C4-2B (cell line): ENCODE measurements at regions not wholly inside any gene's neighbourhood (a gene's known extent, or its start where the extent isn't known, plus 50 kb on each side); places are given as distances from the start of the nearest gene placed in this dataset.

Experiments
- ZFX ChIP-seq: fragments of 450-650 bp; IDR thresholded peaks from 2 replicates; pipeline ENCODE4 v1.6.1; 2017
- TF ChIP-seq, protein P1 (sequence below): fragments of 450-650 bp; conservative IDR thresholded peaks from 2 replicates; pipeline ENCODE4 v1.5.1; 2017; ENCODE audit warnings: mild to moderate bottlenecking

DNA sequence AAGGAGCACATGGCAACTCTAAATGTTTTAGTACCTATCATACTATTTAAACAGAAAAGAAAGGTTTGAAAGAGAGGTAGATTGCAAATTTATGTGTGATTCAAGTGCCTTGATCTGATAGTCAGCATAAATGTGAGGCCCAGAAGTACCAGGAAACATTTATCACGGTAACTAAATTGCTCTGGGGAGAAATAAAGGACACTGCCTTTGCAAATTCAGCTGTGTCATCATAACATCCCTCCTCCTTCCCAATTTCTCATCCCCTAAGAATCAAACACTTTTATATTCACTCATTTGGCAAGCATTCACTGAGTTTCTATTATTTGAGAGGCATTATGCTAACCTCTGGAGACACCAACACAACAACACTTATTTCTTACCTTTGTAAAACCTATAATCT is 563.4 kb upstream of the CA10 start:
- TF ChIP-seq, protein P1, sequence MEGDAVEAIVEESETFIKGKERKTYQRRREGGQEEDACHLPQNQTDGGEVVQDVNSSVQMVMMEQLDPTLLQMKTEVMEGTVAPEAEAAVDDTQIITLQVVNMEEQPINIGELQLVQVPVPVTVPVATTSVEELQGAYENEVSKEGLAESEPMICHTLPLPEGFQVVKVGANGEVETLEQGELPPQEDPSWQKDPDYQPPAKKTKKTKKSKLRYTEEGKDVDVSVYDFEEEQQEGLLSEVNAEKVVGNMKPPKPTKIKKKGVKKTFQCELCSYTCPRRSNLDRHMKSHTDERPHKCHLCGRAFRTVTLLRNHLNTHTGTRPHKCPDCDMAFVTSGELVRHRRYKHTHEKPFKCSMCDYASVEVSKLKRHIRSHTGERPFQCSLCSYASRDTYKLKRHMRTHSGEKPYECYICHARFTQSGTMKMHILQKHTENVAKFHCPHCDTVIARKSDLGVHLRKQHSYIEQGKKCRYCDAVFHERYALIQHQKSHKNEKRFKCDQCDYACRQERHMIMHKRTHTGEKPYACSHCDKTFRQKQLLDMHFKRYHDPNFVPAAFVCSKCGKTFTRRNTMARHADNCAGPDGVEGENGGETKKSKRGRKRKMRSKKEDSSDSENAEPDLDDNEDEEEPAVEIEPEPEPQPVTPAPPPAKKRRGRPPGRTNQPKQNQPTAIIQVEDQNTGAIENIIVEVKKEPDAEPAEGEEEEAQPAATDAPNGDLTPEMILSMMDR, result no peak
- TF ChIP-seq ZFX, result no peak
